HCT116 (cell line): ENCODE measurements at regions not wholly inside any gene's neighbourhood (a gene's known extent, or its start where the extent isn't known, plus 50 kb on each side); places are given as distances from the start of the nearest gene placed in this dataset.

Experiments used
- ATAC-seq: fragments of 200-7000 bp; cut with Tn5 transposase; 2 replicates; pipeline ENCODE4 v1.9.1; 2020; ENCODE audit warnings: mild to moderate bottlenecking, moderate library complexity
- BruUV-seq: library from RNA; stranded (reverse); fragments of 400-500 nt; replicated peaks from 2 replicates; lab custom pipeline; 2021; lab: Mats Ljungman, UMichigan
- CTCF ChIA-PET: fragments of 300-600 bp; sonication (Branson Sonifier 250); formaldehyde crosslinking; loops from one replicate; lab custom pipeline; 2021; ENCODE audit warnings: antibody characterized with exemption; lab: Charles Lee
- POLR2A ChIA-PET: fragments of 300-600, 350-600 bp; sonication (Branson Sonifier 250); formaldehyde crosslinking; loops from one replicate; lab custom pipeline; 2021; ENCODE audit warnings: antibody characterized with exemption; lab: Charles Lee
- RAD21 ChIA-PET, 2 experiments: fragments of 300-600 bp; sonication (Branson Sonifier 250); formaldehyde crosslinking; loops; one replicate each; lab custom pipeline; 2023; ENCODE audit warnings: low total read pairs in 2 of 2; ENCODE audit not compliant: uncharacterized antibody in 2 of 2, unreplicated experiment in 2 of 2, low non-redundant PET in 1 of 2; lab: Charles Lee
- DNase-seq: peaks from one replicate; pipeline ENCODE4 v3.0.0-alpha.2; 2010; ENCODE audit warnings: low read depth, low spot score
- H2AFZ ChIP-seq: fragments of 200-600 bp; shearing (Covaris generic), sonication (generic); 2 replicates; pipeline ENCODE4 v1.6.1; 2017; ENCODE audit warnings: low read depth, mixed run types, mixed read lengths, antibody characterized with exemption, low read length; ENCODE audit not compliant: poor library complexity, severe bottlenecking
- H3K27ac ChIP-seq: 2 replicates; pipeline ENCODE4 v1.5.1; 2012; ENCODE audit warnings: low read depth, low read length
- H3K27me3 ChIP-seq: fragments of 200-600 bp; sonication (generic); 2 replicates; pipeline ENCODE4 v1.6.1; 2016; ENCODE audit warnings: mixed run types, low read length, mixed read lengths; ENCODE audit not compliant: insufficient read depth
- H3K36me3 ChIP-seq, 2 experiments: fragments of 200-500 bp in 1 of 2; fragments of 200-600 bp in 1 of 2; sonication (Bioruptor generic) in 1 of 2; sonication (generic) in 1 of 2; 2 replicates each; pipeline versions ENCODE4 v1.5.1 to v1.6.1; 2014 to 2016; ENCODE audit warnings: low read length in 2 of 2, inconsistent platforms in 1 of 2, mixed read lengths in 1 of 2, mixed run types in 1 of 2; ENCODE audit not compliant: insufficient read depth in 2 of 2, control insufficient read depth in 1 of 2
- H3K4me1 ChIP-seq, 2 experiments: fragments of 200-600 bp in 1 of 2; sonication (generic) in 1 of 2; 2 replicates each; pipeline versions ENCODE4 v1.5.1 to v1.6.1; 2012 to 2017; ENCODE audit warnings: low read length in 2 of 2, inconsistent platforms in 1 of 2, mild to moderate bottlenecking in 1 of 2, mixed read lengths in 1 of 2, mixed run types in 1 of 2, moderate library complexity in 1 of 2; ENCODE audit not compliant: insufficient read depth in 2 of 2, control insufficient read depth in 1 of 2
- H3K4me2 ChIP-seq: fragments of 200-600 bp; sonication (generic); 2 replicates; pipeline ENCODE4 v1.6.1; 2017; ENCODE audit warnings: mixed run types, low read length, mixed read lengths
- H3K4me3 ChIP-seq, 2 experiments: fragments of 200-600 bp in 1 of 2; sonication (generic) in 1 of 2; replicated peaks in 1 of 2; 2 replicates each; pipeline ENCODE4 v1.5.1; 2011 to 2016; ENCODE audit warnings: low read length in 2 of 2, control low read depth in 1 of 2, low read depth in 1 of 2, mild to moderate bottlenecking in 1 of 2, mixed read lengths in 1 of 2, mixed run types in 1 of 2
- H3K79me2 ChIP-seq: fragments of 200-600 bp; sonication (generic); 2 replicates; pipeline ENCODE4 v1.6.1; 2017; ENCODE audit warnings: mild to moderate bottlenecking, mixed run types, low read length, moderate library complexity, mixed read lengths; ENCODE audit not compliant: insufficient read depth
- H3K9ac ChIP-seq: fragments of 200-600 bp; sonication (generic); 2 replicates; pipeline ENCODE4 v1.6.1; 2016; ENCODE audit warnings: low read length, mixed read lengths
- H3K9me2 ChIP-seq: fragments of 200-600 bp; sonication (generic), shearing (Covaris generic); 2 replicates; pipeline ENCODE4 v1.6.1; 2017; ENCODE audit warnings: mixed run types, mild to moderate bottlenecking, moderate library complexity; ENCODE audit not compliant: insufficient read depth
- H3K9me3 ChIP-seq, 2 experiments: fragments of 200-500 bp in 1 of 2; fragments of 200-600 bp in 1 of 2; sonication (Bioruptor generic) in 1 of 2; sonication (generic) in 1 of 2; 2 replicates each; pipeline ENCODE4 v1.6.1; 2014 to 2017; ENCODE audit warnings: low read length in 2 of 2, mixed read lengths in 2 of 2, inconsistent platforms in 1 of 2, low read depth in 1 of 2, mild to moderate bottlenecking in 1 of 2, mixed run types in 1 of 2, moderate library complexity in 1 of 2; ENCODE audit not compliant: control insufficient read depth in 1 of 2, insufficient read depth in 1 of 2
- H4K20me1 ChIP-seq: fragments of 200-600 bp; sonication (generic), shearing (Covaris generic); 2 replicates; pipeline ENCODE4 v1.6.1; 2017; ENCODE audit warnings: mixed run types, mild to moderate bottlenecking, moderate library complexity; ENCODE audit not compliant: insufficient read depth
- ATF3 ChIP-seq: IDR thresholded peaks from 2 replicates; pipeline ENCODE4 v1.6.1; 2012
- CBX3 ChIP-seq: IDR thresholded peaks from 2 replicates; pipeline ENCODE4 v1.6.1; 2012; ENCODE audit warnings: low read depth
- CEBPB ChIP-seq: IDR thresholded peaks from 2 replicates; pipeline ENCODE4 v1.6.1; 2012; ENCODE audit warnings: low read depth
- EGR1 ChIP-seq: IDR thresholded peaks from 2 replicates; pipeline ENCODE4 v1.6.1; 2012; ENCODE audit warnings: low read depth
- ELF1 ChIP-seq: IDR thresholded peaks from 2 replicates; pipeline ENCODE4 v1.6.1; 2012; ENCODE audit warnings: low read depth, borderline replicate concordance
- EZH2 ChIP-seq: fragments of 200-600 bp; sonication (generic); IDR thresholded peaks from 2 replicates; pipeline ENCODE4 v1.6.1; 2017; ENCODE audit warnings: antibody characterized with exemption, mixed run types
- EZH2phosphoT487 ChIP-seq: fragments of 200-600 bp; IDR thresholded peaks from 2 replicates; pipeline ENCODE4 v1.6.1; 2018; ENCODE audit warnings: antibody characterized with exemption, borderline replicate concordance
- FOSL1 ChIP-seq: IDR thresholded peaks from 2 replicates; pipeline ENCODE4 v1.6.1; 2012; ENCODE audit warnings: low read depth
- JUND ChIP-seq: IDR thresholded peaks from 2 replicates; pipeline ENCODE4 v1.6.1; 2012
- POLR2A ChIP-seq: IDR thresholded peaks from 2 replicates; pipeline ENCODE4 v1.7.0; 2011; ENCODE audit warnings: borderline replicate concordance; ENCODE audit not compliant: insufficient read depth, insufficient read length; ENCODE audit errors: extremely low read depth
- POLR2AphosphoS5 ChIP-seq: IDR thresholded peaks from 2 replicates; pipeline ENCODE4 v1.6.1; 2011; ENCODE audit warnings: mild to moderate bottlenecking, low read depth, low read length, moderate library complexity
- REST ChIP-seq: IDR thresholded peaks from 2 replicates; pipeline ENCODE4 v1.6.1; 2012; ENCODE audit warnings: low read depth
- SP1 ChIP-seq: IDR thresholded peaks from 2 replicates; pipeline ENCODE4 v1.6.1; 2012; ENCODE audit warnings: low read depth
- SRF ChIP-seq: IDR thresholded peaks from 2 replicates; pipeline ENCODE4 v1.6.1; 2012; ENCODE audit warnings: low read depth
- TCF7L2 ChIP-seq: IDR thresholded peaks from 2 replicates; pipeline ENCODE4 v1.7.0; 2011; ENCODE audit warnings: borderline replicate concordance, inconsistent platforms; ENCODE audit not compliant: insufficient read depth, insufficient read length; ENCODE audit errors: extremely low read depth
- YY1 ChIP-seq: IDR thresholded peaks from 2 replicates; pipeline ENCODE4 v1.6.1; 2011; ENCODE audit warnings: low read length, low read depth, moderate library complexity, mild to moderate bottlenecking; ENCODE audit not compliant: insufficient replicate concordance; ENCODE audit errors: extremely low read depth
- ZBTB33 ChIP-seq: IDR thresholded peaks from 2 replicates; pipeline ENCODE4 v1.6.1; 2011; ENCODE audit warnings: mild to moderate bottlenecking, low read length, moderate library complexity; ENCODE audit not compliant: insufficient replicate concordance; ENCODE audit errors: extremely low read depth
- ZFX ChIP-seq: fragments of 450-650 bp; IDR thresholded peaks from 2 replicates; pipeline ENCODE4 v1.6.1; 2017
- ZNF274 ChIP-seq: fragments of 200-500 bp; sonication (Bioruptor generic); IDR thresholded peaks from 2 replicates; pipeline ENCODE4 v1.6.1; 2014; ENCODE audit warnings: mild to moderate bottlenecking, low read depth, low read length, inconsistent platforms
- intact Hi-C: fragments of 100-400 bp; cut with micrococcal nuclease; formaldehyde crosslinking; loops from 2 replicates; pipeline ENCODE4 v1.10.0; 2022

GRCh38 chr14:27242874-27243273, 645.0 kb upstream of the NOVA1 start (continued):
- TF ChIP-seq ATF3 (no peak), FOSL1 (no peak), YY1 (no peak), EZH2 (no peak), CEBPB (no peak), ZFX (no peak), ZNF274 (no peak), EZH2phosphoT487 (no peak), POLR2A (no peak), JUND (no peak), ELF1 (no peak)

- RAD21 ChIA-PET: no interaction called here
- no peaks in the 10 kb centered on the region for H3K27me3 ChIP-seq
- H3K36me3 ChIP-seq: no peaks in the 10 kb centered on the region
- ATAC-seq (no peak), DNase-seq (no peak)
- POLR2A ChIA-PET: no interaction called here
- intact Hi-C loops: no loop called here
- no peak overlapping the region for H3K9ac ChIP-seq
- no TSS peak for BruUV-seq
- peaks cover 7 to 33% of the 10 kb centered on the region in 2 experiments; a peak in 2 of 4 replicates for H3K9me3 ChIP-seq
- H2AFZ ChIP-seq: no peak overlapping the region
- H3K4me2 ChIP-seq: no peak overlapping the region
- CTCF ChIA-PET: no interaction called here
- H3K4me3 ChIP-seq: no peak overlapping the region
- no peaks in the 10 kb centered on the region for H3K79me2 ChIP-seq
- no peaks in the 10 kb centered on the region for H3K9me2 ChIP-seq
- no peaks in the 10 kb centered on the region for H4K20me1 ChIP-seq
- H3K27ac ChIP-seq: no peak overlapping the region
- H3K4me1 ChIP-seq: no peaks in the 10 kb centered on the region
- TF ChIP-seq EGR1 (no peak), EZH2phosphoT487 (no peak), TCF7L2 (no peak), ATF3 (no peak), CEBPB (no peak), SRF (no peak), ZNF274 (no peak), REST (no peak), ZBTB33 (no peak), POLR2AphosphoS5 (no peak), SP1 (no peak), CBX3 (no peak)
Measured at GRCh38 chr14:27243365-27243764, 645.5 kb upstream of the NOVA1 start.
